ENCODE measurements at regions not wholly inside any gene's neighbourhood (a gene's known extent, or its start where the extent isn't known, plus 50 kb on each side); places are given as distances from the start of the nearest gene placed in this dataset.

GRCh38 chr5:89342106-89342876 is 459.3 kb upstream of the MEF2C start:
- Mint-ChIP-seq H3K27me3 (ENCODE audit: unreplicated experiment) (no peaks in the 10 kb centered on the region), H3K9me3 (ENCODE audit: unreplicated experiment) (no peaks in the 10 kb centered on the region), H3K27ac (ENCODE audit: unreplicated experiment) (no peak overlapping the region), H3K4me3 (ENCODE audit: unreplicated experiment) (no peak overlapping the region), H3K36me3 (ENCODE audit: unreplicated experiment) (no peaks in the 10 kb centered on the region), H3K4me1 (ENCODE audit: low read depth, unreplicated experiment) (no peaks in the 10 kb centered on the region)
- no peak for TF ChIP-seq CTCF (IDR thresholded peaks at IDR 0.05; ENCODE audit: partially characterized antibody, unreplicated experiment)
- no peak for DNase-seq

- no peak overlapping the region for H3K4me3 Mint-ChIP-seq (ENCODE audit: unreplicated experiment)
- H3K4me1 Mint-ChIP-seq (ENCODE audit: low read depth, unreplicated experiment): no peaks in the 10 kb centered on the region
- no peak for DNase-seq
- H3K27me3 Mint-ChIP-seq (ENCODE audit: unreplicated experiment): no peaks in the 10 kb centered on the region
- no peak overlapping the region for H3K27ac Mint-ChIP-seq (ENCODE audit: unreplicated experiment)
- no peak for TF ChIP-seq CTCF (IDR thresholded peaks at IDR 0.05; ENCODE audit: partially characterized antibody, unreplicated experiment)
- no peaks in the 10 kb centered on the region for H3K36me3 Mint-ChIP-seq (ENCODE audit: unreplicated experiment)
- no peaks in the 10 kb centered on the region for H3K9me3 Mint-ChIP-seq (ENCODE audit: unreplicated experiment)
Observed at GRCh38 chr5:89338935-89339334, 456.0 kb upstream of the MEF2C start.

DNA sequence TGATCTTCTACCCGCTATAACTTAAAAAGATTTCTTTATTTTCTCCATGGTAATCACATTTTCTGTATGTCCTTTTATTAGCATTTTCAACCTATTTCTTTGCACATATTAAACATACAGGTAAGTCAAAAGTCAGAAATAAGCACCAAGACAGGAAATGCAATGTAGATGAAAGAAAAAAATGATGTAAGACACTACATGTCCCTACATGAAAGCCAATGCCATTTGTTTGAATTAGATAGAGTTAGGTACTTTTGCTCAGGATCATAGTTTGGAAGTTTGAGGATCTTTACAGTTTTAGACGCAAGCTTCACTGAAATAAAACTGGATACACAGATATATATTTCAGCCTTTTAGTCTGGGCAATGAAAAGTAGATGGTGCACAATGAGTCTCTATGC is 453.1 kb upstream of the MEF2C start:
- Mint-ChIP-seq H3K9me3 (ENCODE audit: unreplicated experiment) (no peaks in the 10 kb centered on the region), H3K4me3 (ENCODE audit: unreplicated experiment) (no peak overlapping the region), H3K27ac (ENCODE audit: unreplicated experiment) (no peak overlapping the region), H3K4me1 (ENCODE audit: low read depth, unreplicated experiment) (no peaks in the 10 kb centered on the region), H3K27me3 (ENCODE audit: unreplicated experiment) (no peaks in the 10 kb centered on the region), H3K36me3 (ENCODE audit: unreplicated experiment) (no peaks in the 10 kb centered on the region)
- DNase-seq: no peak
- no peak for TF ChIP-seq CTCF (IDR thresholded peaks at IDR 0.05; ENCODE audit: partially characterized antibody, unreplicated experiment)

GRCh38 chr5:89330140-89330539 is 447.2 kb upstream of the MEF2C start:
- DNase-seq: no peak
- TF ChIP-seq CTCF (IDR thresholded peaks at IDR 0.05; ENCODE audit: partially characterized antibody, unreplicated experiment): no peak
- no peaks in the 10 kb centered on the region for H3K27me3 Mint-ChIP-seq (ENCODE audit: unreplicated experiment)
- H3K4me3 Mint-ChIP-seq (ENCODE audit: unreplicated experiment): no peak overlapping the region
- H3K36me3 Mint-ChIP-seq (ENCODE audit: unreplicated experiment): peaks cover 4% of the 10 kb centered on the region
- no peaks in the 10 kb centered on the region for H3K9me3 Mint-ChIP-seq (ENCODE audit: unreplicated experiment)
- H3K27ac Mint-ChIP-seq (ENCODE audit: unreplicated experiment): no peak overlapping the region
- no peaks in the 10 kb centered on the region for H3K4me1 Mint-ChIP-seq (ENCODE audit: low read depth, unreplicated experiment)

DNA sequence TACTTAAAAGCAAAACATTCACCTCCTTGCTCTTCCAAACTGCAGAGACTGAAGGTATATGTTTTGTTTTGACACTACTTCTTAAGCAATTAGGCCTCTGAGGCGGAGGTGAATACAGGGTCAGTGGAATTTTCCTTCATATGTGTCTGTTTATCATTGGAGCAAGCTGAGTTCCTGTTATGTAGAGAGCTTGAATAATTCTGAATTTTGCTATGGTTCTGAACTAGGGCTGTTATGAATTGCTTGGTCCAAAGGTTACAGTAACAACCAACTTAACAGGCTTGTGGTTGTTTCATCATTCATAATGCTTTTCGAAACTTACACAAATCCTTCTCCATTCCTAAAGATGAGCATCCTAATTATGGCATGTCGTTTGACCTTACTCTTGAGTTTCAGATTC is 444.6 kb upstream of the MEF2C start:
- H3K4me1 Mint-ChIP-seq (ENCODE audit: low read depth, unreplicated experiment): no peaks in the 10 kb centered on the region
- peaks cover 4% of the 10 kb centered on the region for H3K36me3 Mint-ChIP-seq (ENCODE audit: unreplicated experiment)
- no peaks in the 10 kb centered on the region for H3K27me3 Mint-ChIP-seq (ENCODE audit: unreplicated experiment)
- no peak for DNase-seq
- TF ChIP-seq CTCF (IDR thresholded peaks at IDR 0.05; ENCODE audit: partially characterized antibody, unreplicated experiment): no peak
- no peaks in the 10 kb centered on the region for H3K9me3 Mint-ChIP-seq (ENCODE audit: unreplicated experiment)
- no peak overlapping the region for H3K4me3 Mint-ChIP-seq (ENCODE audit: unreplicated experiment)
- no peak overlapping the region for H3K27ac Mint-ChIP-seq (ENCODE audit: unreplicated experiment)
